HL-60 (cell line): ENCODE measurements at regions not wholly inside any gene's neighbourhood (a gene's known extent, or its start where the extent isn't known, plus 50 kb on each side); places are given as distances from the start of the nearest gene placed in this dataset.

Source experiments
- DNase-seq, 2 experiments: peaks; one replicate each; pipeline ENCODE4 v3.0.0-alpha.2; 2010 to 2020; ENCODE audit warnings: low read depth in 1 of 2, low spot score in 1 of 2
- H3K27ac ChIP-seq: fragments of 250-450 bp; sonication (Bioruptor Pico); replicated peaks from 2 replicates; pipeline ENCODE4 v1.5.1; 2020; ENCODE audit warnings: mild to moderate bottlenecking, moderate library complexity
- H3K27me3 ChIP-seq: fragments of 250-450 bp; sonication (Bioruptor Pico); 2 replicates; pipeline ENCODE4 v1.5.1; 2021; ENCODE audit warnings: mild to moderate bottlenecking, moderate library complexity; ENCODE audit not compliant: insufficient read depth, poor library complexity, severe bottlenecking
- H3K4me3 ChIP-seq: replicated peaks from 2 replicates; pipeline ENCODE4 v1.5.1; 2011; ENCODE audit warnings: mild to moderate bottlenecking, control low read depth, low read length; ENCODE audit not compliant: insufficient read depth
- GABPA ChIP-seq: IDR thresholded peaks from 2 replicates; pipeline ENCODE4 v1.6.1; 2012; ENCODE audit warnings: low read depth
- POLR2AphosphoS5 ChIP-seq: IDR thresholded peaks from 2 replicates; pipeline ENCODE4 v1.6.1; 2012; ENCODE audit warnings: low read depth
- SPI1 ChIP-seq: IDR thresholded peaks from 2 replicates; pipeline ENCODE4 v1.6.1; 2012; ENCODE audit warnings: low read depth, mild to moderate bottlenecking, borderline replicate concordance
- TF ChIP-seq, protein P1 (sequence below): IDR thresholded peaks from 2 replicates; pipeline ENCODE4 v1.6.1; 2012; ENCODE audit warnings: low read depth; ENCODE audit not compliant: insufficient replicate concordance
- TF ChIP-seq, protein P2 (sequence below): IDR thresholded peaks from one replicate; pipeline ENCODE4 v1.5.1; 2011; ENCODE audit warnings: low read length, control low read depth, inconsistent platforms; ENCODE audit not compliant: insufficient read depth

DNA sequence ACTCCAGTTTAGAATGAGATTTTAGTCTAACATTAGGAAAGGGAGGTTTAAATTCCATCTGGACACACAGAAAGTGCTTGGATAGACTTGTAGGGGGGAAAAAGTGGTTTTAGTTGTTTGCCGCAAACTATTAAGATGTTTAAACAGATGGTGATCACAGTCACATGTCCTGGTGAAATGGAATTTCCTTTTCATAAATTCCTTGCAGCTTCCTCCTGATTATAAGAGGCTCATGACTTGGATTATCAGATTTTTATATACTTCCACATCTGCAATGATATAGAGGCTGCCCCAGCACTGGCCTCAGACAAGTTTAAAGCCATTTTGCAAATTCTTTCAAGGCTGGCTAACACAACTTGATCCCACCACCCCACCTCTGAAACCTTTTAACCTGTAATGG lies 106.4 kb upstream of the ARMC3 start:
- Histone ChIP-seq H3K27me3 (no peaks in the 10 kb centered on the region), H3K27ac (no peak overlapping the region), H3K4me3 (no peak overlapping the region)
- DNase-seq: no peak
- TF ChIP-seq SPI1 (no peak), POLR2AphosphoS5 (no peak), GABPA (no peak)
- TF ChIP-seq, protein P1, sequence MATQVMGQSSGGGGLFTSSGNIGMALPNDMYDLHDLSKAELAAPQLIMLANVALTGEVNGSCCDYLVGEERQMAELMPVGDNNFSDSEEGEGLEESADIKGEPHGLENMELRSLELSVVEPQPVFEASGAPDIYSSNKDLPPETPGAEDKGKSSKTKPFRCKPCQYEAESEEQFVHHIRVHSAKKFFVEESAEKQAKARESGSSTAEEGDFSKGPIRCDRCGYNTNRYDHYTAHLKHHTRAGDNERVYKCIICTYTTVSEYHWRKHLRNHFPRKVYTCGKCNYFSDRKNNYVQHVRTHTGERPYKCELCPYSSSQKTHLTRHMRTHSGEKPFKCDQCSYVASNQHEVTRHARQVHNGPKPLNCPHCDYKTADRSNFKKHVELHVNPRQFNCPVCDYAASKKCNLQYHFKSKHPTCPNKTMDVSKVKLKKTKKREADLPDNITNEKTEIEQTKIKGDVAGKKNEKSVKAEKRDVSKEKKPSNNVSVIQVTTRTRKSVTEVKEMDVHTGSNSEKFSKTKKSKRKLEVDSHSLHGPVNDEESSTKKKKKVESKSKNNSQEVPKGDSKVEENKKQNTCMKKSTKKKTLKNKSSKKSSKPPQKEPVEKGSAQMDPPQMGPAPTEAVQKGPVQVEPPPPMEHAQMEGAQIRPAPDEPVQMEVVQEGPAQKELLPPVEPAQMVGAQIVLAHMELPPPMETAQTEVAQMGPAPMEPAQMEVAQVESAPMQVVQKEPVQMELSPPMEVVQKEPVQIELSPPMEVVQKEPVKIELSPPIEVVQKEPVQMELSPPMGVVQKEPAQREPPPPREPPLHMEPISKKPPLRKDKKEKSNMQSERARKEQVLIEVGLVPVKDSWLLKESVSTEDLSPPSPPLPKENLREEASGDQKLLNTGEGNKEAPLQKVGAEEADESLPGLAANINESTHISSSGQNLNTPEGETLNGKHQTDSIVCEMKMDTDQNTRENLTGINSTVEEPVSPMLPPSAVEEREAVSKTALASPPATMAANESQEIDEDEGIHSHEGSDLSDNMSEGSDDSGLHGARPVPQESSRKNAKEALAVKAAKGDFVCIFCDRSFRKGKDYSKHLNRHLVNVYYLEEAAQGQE: no peak
- TF ChIP-seq, protein P2, sequence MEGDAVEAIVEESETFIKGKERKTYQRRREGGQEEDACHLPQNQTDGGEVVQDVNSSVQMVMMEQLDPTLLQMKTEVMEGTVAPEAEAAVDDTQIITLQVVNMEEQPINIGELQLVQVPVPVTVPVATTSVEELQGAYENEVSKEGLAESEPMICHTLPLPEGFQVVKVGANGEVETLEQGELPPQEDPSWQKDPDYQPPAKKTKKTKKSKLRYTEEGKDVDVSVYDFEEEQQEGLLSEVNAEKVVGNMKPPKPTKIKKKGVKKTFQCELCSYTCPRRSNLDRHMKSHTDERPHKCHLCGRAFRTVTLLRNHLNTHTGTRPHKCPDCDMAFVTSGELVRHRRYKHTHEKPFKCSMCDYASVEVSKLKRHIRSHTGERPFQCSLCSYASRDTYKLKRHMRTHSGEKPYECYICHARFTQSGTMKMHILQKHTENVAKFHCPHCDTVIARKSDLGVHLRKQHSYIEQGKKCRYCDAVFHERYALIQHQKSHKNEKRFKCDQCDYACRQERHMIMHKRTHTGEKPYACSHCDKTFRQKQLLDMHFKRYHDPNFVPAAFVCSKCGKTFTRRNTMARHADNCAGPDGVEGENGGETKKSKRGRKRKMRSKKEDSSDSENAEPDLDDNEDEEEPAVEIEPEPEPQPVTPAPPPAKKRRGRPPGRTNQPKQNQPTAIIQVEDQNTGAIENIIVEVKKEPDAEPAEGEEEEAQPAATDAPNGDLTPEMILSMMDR: no peak

DNA sequence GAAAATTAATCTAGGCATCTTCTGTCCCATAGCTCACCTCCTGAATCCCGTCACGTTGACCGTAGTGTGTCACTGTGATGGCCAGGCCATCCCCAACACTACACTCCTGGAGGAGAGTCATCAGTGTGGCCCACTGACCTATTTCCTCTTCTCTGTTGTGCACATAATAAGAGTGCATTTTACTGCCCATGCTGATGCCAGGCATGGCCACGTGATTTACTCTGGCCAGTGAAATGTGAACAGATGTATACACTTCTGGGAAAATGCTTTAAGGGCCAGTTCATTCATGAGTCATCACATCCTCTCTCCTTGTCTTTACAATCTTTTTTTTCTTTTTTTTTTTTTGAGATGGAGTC lies 101.9 kb upstream of the PIP4K2A start:
- no peak for DNase-seq
- Histone ChIP-seq H3K4me3 (no peak overlapping the region), H3K27ac (no peak overlapping the region), H3K27me3 (no peaks in the 10 kb centered on the region)
- TF ChIP-seq SPI1 (no peak), GABPA (no peak), POLR2AphosphoS5 (no peak)
- TF ChIP-seq, protein P2: no peak
- TF ChIP-seq, protein P1: no peak

DNA sequence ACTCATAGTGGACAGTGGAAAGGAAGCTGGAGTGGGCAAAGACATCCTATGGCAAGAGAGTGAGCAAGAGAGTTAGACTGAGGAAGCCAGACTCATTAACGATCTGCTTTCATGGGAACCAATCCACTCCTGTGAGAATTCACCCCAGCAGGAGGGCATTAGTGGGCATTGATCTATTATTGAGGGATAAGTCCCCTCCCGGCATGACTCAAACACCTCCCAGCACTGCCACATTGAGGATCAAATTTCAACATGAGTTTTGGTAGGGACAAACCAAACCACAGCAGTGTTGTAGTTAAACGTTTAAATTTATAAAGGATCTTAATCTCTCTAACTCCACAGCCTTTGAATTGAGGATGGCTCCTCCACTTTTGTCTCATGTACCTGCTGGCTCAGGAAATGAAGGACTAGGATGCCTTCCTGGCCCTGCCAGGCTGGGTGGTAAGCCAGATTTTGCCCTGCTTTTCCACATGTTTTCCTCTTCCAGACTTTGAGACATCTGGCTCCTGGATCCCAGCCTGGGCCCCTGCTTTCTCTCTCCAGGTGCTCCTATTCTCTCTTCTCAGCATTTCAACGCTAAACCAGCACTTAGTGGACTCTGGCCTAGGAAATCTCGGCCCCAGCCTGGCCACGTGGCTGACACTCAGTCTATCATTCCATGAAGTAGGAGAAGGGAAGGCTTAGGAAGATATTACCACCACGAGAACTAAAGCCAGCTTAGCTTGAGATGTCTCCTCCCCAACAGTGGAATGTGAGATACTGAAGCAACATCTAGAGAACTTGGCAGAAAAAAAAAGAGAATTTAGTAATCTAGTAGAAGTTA lies 96.5 kb upstream of the PIP4K2A start:
- DNase-seq: no peak

More for the DNA sequence above, 96.5 kb upstream of the PIP4K2A start:
- Histone ChIP-seq H3K27me3 (no peaks in the 10 kb centered on the region), H3K27ac (no peak overlapping the region), H3K4me3 (no peak overlapping the region)
- TF ChIP-seq GABPA (no peak), SPI1 (no peak), POLR2AphosphoS5 (no peak)
- TF ChIP-seq, protein P2: no peak
- TF ChIP-seq, protein P1: no peak
